HepG2 (cell line): ENCODE measurements at regions not wholly inside any gene's neighbourhood (a gene's known extent, or its start where the extent isn't known, plus 50 kb on each side); places are given as distances from the start of the nearest gene placed in this dataset.

ENCODE experiments used
- CTCF ChIP-seq: sonication (generic); formaldehyde crosslinking; IDR thresholded peaks from 2 replicates; pipeline ENCODE4 v1.5.0; 2020; ENCODE audit warnings: mild to moderate bottlenecking, missing genetic modification reagents, moderate library complexity
- E2F2 ChIP-seq: sonication (generic); formaldehyde crosslinking; IDR thresholded peaks from 2 replicates; pipeline ENCODE4 v1.4.0; 2020; ENCODE audit warnings: missing genetic modification reagents, borderline replicate concordance
- FUBP1 ChIP-seq: sonication (generic); formaldehyde crosslinking; IDR thresholded peaks from 2 replicates; pipeline ENCODE4 v1.5.1; 2020; ENCODE audit warnings: missing genetic modification reagents, mild to moderate bottlenecking, borderline replicate concordance
- HBP1 ChIP-seq: IDR thresholded peaks from 2 replicates; pipeline ENCODE4 v1.6.1; 2016; ENCODE audit warnings: low read depth, control low read depth
- HDAC6 ChIP-seq: fragments of 200-600 bp; sonication (generic); IDR thresholded peaks from 2 replicates; pipeline ENCODE4 v1.7.0; 2017; ENCODE audit warnings: mild to moderate bottlenecking, antibody characterized with exemption, low read length, low read depth
- JUN ChIP-seq: sonication (generic); formaldehyde crosslinking; IDR thresholded peaks from 2 replicates; pipeline ENCODE4 v1.4.0; 2020; ENCODE audit warnings: mild to moderate bottlenecking, missing genetic modification reagents
- MEF2D ChIP-seq: sonication (generic); formaldehyde crosslinking; IDR thresholded peaks from 2 replicates; pipeline ENCODE4 v1.5.1; 2020; ENCODE audit warnings: mild to moderate bottlenecking, missing genetic modification reagents
- NFYB ChIP-seq: sonication (generic); formaldehyde crosslinking; IDR thresholded peaks from 2 replicates; pipeline ENCODE4 v1.4.0; 2020; ENCODE audit warnings: missing genetic modification reagents
- PCBP1 ChIP-seq: fragments of 200-400 bp; formaldehyde crosslinking; IDR thresholded peaks from 2 replicates; pipeline ENCODE4 v1.6.1; 2017; ENCODE audit warnings: mild to moderate bottlenecking, low read depth, low read length, borderline replicate concordance
- POLR2A ChIP-seq, 2 experiments: IDR thresholded peaks; 2 replicates each; pipeline ENCODE4 v1.6.1; 2011; ENCODE audit warnings: low read depth in 2 of 2, low read length in 2 of 2, mild to moderate bottlenecking in 1 of 2, moderate library complexity in 1 of 2; ENCODE audit not compliant: insufficient read depth in 1 of 2
- ZFP37 ChIP-seq: sonication (generic); formaldehyde crosslinking; IDR thresholded peaks from 2 replicates; pipeline ENCODE4 v1.4.0; 2020; ENCODE audit warnings: missing genetic modification reagents, borderline replicate concordance
- ZNF337 ChIP-seq: sonication (generic); formaldehyde crosslinking; IDR thresholded peaks from 2 replicates; pipeline ENCODE4 v1.5.1; 2020; ENCODE audit warnings: missing genetic modification reagents, low read depth, mild to moderate bottlenecking, borderline replicate concordance
- TF ChIP-seq, protein P1 (sequence below), 2 experiments: sonication (generic) in 1 of 2; formaldehyde crosslinking in 1 of 2; IDR thresholded peaks; 2 replicates each; pipeline versions ENCODE4 v1.5.1 to v1.6.1; 2011 to 2020; ENCODE audit warnings: borderline replicate concordance in 1 of 2, low read depth in 1 of 2, low read length in 1 of 2, mild to moderate bottlenecking in 1 of 2, missing genetic modification reagents in 1 of 2, moderate library complexity in 1 of 2

GRCh38 chr20:51906679-51907078 lies 104.4 kb upstream of the SALL4 start:
- no peak for TF ChIP-seq PCBP1
- TF ChIP-seq ZNF337 (CRISPR knock-in tag) = no peak
- TF ChIP-seq FUBP1 (CRISPR knock-in tag) = no peak
- TF ChIP-seq ZFP37 (CRISPR knock-in tag) = no peak
- no peak for TF ChIP-seq CTCF
- no peak for TF ChIP-seq NFYB
- TF ChIP-seq POLR2A (IDR thresholded peaks at IDR 0.05; ENCODE audit: insufficient read depth in 1 of 2, low read depth in 2 of 2, low read length in 2 of 2) = no peak
- no peak for TF ChIP-seq E2F2 (CRISPR knock-in tag)
- TF ChIP-seq, protein P1, sequence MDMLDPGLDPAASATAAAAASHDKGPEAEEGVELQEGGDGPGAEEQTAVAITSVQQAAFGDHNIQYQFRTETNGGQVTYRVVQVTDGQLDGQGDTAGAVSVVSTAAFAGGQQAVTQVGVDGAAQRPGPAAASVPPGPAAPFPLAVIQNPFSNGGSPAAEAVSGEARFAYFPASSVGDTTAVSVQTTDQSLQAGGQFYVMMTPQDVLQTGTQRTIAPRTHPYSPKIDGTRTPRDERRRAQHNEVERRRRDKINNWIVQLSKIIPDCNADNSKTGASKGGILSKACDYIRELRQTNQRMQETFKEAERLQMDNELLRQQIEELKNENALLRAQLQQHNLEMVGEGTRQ (IDR thresholded peaks at IDR 0.05; ENCODE audit: low read depth, low read length) = no peak
- TF ChIP-seq, protein P1 (CRISPR knock-in tag; IDR thresholded peaks at IDR 0.05; ENCODE audit: borderline replicate concordance) = no peak
- no peak for TF ChIP-seq HDAC6
- no peak for TF ChIP-seq MEF2D (CRISPR knock-in tag)
- TF ChIP-seq HBP1 = no peak
- no peak for TF ChIP-seq JUN (CRISPR knock-in tag)
